ENCODE measurements at regions not wholly inside any gene's neighbourhood (a gene's known extent, or its start where the extent isn't known, plus 50 kb on each side); places are given as distances from the start of the nearest gene placed in this dataset.

DNA sequence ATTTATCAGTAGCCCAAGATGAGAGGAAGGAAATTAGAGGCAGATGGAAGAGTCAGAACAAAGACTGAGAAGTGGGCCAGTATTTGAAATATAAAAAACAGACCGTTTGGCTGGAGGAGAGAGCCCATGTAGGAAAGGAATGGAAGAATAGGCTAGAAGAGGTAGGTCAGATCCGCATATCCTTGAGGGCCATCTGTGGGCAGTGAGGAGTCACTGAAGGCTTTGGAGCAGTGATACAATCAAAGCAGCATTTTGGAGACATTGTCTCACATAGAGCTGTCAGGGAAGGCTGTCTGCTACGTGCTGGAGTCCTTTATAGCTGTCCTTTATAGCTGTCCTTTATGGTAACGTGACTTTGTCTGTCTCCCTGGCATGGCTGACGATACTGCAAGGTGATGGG lies 92.0 kb upstream of the VEPH1 start:
- Histone ChIP-seq H3K79me2 (replicated peaks; ENCODE audit: insufficient read depth, low read length) (no peaks in the 10 kb centered on the region), H3K9ac (ENCODE audit: low read length) (no peak overlapping the region), H3K4me2 (ENCODE audit: low read length) (no peak overlapping the region), H2AFZ (ENCODE audit: low read depth, low read length) (no peak overlapping the region), H3K27me3 (ENCODE audit: insufficient read depth, low read depth, low read length) (no peaks in the 10 kb centered on the region), H4K20me1 (ENCODE audit: insufficient read depth) (no peaks in the 10 kb centered on the region), H3K9me2 (ENCODE audit: insufficient read depth, low read length) (no peaks in the 10 kb centered on the region), H3K36me3 (ENCODE audit: insufficient read depth, low read length) (no peaks in the 10 kb centered on the region), H3K4me3 (ENCODE audit: low read length) (no peak overlapping the region), H3K27ac (ENCODE audit: low read length) (no peak overlapping the region), H3K9me3 (ENCODE audit: low read length) (no peaks in the 10 kb centered on the region), H3F3A (ENCODE audit: insufficient read depth, low read length, poor library complexity, severe bottlenecking) (no peaks in the 10 kb centered on the region)
- TF ChIP-seq, protein P1, sequence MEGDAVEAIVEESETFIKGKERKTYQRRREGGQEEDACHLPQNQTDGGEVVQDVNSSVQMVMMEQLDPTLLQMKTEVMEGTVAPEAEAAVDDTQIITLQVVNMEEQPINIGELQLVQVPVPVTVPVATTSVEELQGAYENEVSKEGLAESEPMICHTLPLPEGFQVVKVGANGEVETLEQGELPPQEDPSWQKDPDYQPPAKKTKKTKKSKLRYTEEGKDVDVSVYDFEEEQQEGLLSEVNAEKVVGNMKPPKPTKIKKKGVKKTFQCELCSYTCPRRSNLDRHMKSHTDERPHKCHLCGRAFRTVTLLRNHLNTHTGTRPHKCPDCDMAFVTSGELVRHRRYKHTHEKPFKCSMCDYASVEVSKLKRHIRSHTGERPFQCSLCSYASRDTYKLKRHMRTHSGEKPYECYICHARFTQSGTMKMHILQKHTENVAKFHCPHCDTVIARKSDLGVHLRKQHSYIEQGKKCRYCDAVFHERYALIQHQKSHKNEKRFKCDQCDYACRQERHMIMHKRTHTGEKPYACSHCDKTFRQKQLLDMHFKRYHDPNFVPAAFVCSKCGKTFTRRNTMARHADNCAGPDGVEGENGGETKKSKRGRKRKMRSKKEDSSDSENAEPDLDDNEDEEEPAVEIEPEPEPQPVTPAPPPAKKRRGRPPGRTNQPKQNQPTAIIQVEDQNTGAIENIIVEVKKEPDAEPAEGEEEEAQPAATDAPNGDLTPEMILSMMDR (IDR thresholded peaks at IDR 0.05; ENCODE audit: poor library complexity, severe bottlenecking): no peak
- no peak for TF ChIP-seq TAF1 (IDR thresholded peaks at IDR 0.05; ENCODE audit: low read depth)
- no peak for TF ChIP-seq SMC3 (conservative IDR thresholded peaks at IDR 0.05; ENCODE audit: poor library complexity)
- no peak for TF ChIP-seq MXI1 (conservative IDR thresholded peaks at IDR 0.05; ENCODE audit: poor library complexity, severe bottlenecking)
- TF ChIP-seq POLR2AphosphoS5 (IDR thresholded peaks at IDR 0.05): no peak
- TF ChIP-seq, protein P2, sequence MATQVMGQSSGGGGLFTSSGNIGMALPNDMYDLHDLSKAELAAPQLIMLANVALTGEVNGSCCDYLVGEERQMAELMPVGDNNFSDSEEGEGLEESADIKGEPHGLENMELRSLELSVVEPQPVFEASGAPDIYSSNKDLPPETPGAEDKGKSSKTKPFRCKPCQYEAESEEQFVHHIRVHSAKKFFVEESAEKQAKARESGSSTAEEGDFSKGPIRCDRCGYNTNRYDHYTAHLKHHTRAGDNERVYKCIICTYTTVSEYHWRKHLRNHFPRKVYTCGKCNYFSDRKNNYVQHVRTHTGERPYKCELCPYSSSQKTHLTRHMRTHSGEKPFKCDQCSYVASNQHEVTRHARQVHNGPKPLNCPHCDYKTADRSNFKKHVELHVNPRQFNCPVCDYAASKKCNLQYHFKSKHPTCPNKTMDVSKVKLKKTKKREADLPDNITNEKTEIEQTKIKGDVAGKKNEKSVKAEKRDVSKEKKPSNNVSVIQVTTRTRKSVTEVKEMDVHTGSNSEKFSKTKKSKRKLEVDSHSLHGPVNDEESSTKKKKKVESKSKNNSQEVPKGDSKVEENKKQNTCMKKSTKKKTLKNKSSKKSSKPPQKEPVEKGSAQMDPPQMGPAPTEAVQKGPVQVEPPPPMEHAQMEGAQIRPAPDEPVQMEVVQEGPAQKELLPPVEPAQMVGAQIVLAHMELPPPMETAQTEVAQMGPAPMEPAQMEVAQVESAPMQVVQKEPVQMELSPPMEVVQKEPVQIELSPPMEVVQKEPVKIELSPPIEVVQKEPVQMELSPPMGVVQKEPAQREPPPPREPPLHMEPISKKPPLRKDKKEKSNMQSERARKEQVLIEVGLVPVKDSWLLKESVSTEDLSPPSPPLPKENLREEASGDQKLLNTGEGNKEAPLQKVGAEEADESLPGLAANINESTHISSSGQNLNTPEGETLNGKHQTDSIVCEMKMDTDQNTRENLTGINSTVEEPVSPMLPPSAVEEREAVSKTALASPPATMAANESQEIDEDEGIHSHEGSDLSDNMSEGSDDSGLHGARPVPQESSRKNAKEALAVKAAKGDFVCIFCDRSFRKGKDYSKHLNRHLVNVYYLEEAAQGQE (IDR thresholded peaks at IDR 0.05; ENCODE audit: borderline replicate concordance): no peak
- TF ChIP-seq EP300 (conservative IDR thresholded peaks at IDR 0.05; ENCODE audit: poor library complexity, severe bottlenecking): no peak

DNA sequence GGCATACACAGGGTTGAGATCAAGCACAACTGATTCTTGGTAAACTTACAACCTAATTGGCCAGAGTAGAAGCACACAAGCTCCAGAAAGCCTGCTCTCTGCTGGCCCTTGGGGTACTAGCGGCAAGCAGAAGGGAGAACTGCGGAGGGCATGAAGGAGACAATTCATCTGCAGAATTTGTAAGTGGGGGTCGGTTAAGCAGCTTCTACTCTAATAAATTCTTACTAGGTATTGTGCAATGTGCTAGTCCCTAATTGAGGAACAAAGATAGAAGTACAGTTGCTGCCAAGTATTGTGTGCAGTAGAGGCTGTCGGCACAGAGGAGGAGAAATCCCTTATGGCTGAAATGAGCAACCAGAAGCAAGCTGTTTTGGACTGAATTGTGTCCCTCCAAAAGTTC lies 91.2 kb upstream of the VEPH1 start:
- Histone ChIP-seq H3F3A (ENCODE audit: insufficient read depth, low read length, poor library complexity, severe bottlenecking) (no peaks in the 10 kb centered on the region), H3K9ac (ENCODE audit: low read length) (no peak overlapping the region)
- no peak for TF ChIP-seq POLR2AphosphoS5 (IDR thresholded peaks at IDR 0.05)
- TF ChIP-seq, protein P1 (IDR thresholded peaks at IDR 0.05; ENCODE audit: poor library complexity, severe bottlenecking): no peak
- TF ChIP-seq TAF1 (IDR thresholded peaks at IDR 0.05; ENCODE audit: low read depth): no peak
- TF ChIP-seq EP300 (conservative IDR thresholded peaks at IDR 0.05; ENCODE audit: poor library complexity, severe bottlenecking): no peak
- TF ChIP-seq SMC3 (conservative IDR thresholded peaks at IDR 0.05; ENCODE audit: poor library complexity): no peak
- TF ChIP-seq RAD21 (conservative IDR thresholded peaks at IDR 0.05): no peak
- no peak for TF ChIP-seq EZH2 (IDR thresholded peaks at IDR 0.05; ENCODE audit: borderline replicate concordance, insufficient read depth, low read length, poor library complexity, severe bottlenecking)
- TF ChIP-seq, protein P2 (IDR thresholded peaks at IDR 0.05; ENCODE audit: borderline replicate concordance): no peak
- TF ChIP-seq MXI1 (conservative IDR thresholded peaks at IDR 0.05; ENCODE audit: poor library complexity, severe bottlenecking): no peak

More for the DNA sequence above, 91.2 kb upstream of the VEPH1 start:
- Histone ChIP-seq H3K27ac (ENCODE audit: low read length) (no peak overlapping the region), H2AFZ (ENCODE audit: low read depth, low read length) (no peak overlapping the region), H3K9me3 (ENCODE audit: low read length) (no peaks in the 10 kb centered on the region), H3K27me3 (ENCODE audit: insufficient read depth, low read depth, low read length) (no peaks in the 10 kb centered on the region), H3K4me3 (ENCODE audit: low read length) (no peak overlapping the region), H3K36me3 (ENCODE audit: insufficient read depth, low read length) (no peaks in the 10 kb centered on the region), H3K79me2 (replicated peaks; ENCODE audit: insufficient read depth, low read length) (no peaks in the 10 kb centered on the region), H3K4me2 (ENCODE audit: low read length) (no peak overlapping the region), H4K20me1 (ENCODE audit: insufficient read depth) (no peaks in the 10 kb centered on the region), H3K9me2 (ENCODE audit: insufficient read depth, low read length) (no peaks in the 10 kb centered on the region)
